ENCODE measurements at regions not wholly inside any gene's neighbourhood (a gene's known extent, or its start where the extent isn't known, plus 50 kb on each side); places are given as distances from the start of the nearest gene placed in this dataset.

GRCh38 chr4:159922119-159922518 lies 819.2 kb downstream of the RAPGEF2 start (continued):
- TF ChIP-seq, protein P1, sequence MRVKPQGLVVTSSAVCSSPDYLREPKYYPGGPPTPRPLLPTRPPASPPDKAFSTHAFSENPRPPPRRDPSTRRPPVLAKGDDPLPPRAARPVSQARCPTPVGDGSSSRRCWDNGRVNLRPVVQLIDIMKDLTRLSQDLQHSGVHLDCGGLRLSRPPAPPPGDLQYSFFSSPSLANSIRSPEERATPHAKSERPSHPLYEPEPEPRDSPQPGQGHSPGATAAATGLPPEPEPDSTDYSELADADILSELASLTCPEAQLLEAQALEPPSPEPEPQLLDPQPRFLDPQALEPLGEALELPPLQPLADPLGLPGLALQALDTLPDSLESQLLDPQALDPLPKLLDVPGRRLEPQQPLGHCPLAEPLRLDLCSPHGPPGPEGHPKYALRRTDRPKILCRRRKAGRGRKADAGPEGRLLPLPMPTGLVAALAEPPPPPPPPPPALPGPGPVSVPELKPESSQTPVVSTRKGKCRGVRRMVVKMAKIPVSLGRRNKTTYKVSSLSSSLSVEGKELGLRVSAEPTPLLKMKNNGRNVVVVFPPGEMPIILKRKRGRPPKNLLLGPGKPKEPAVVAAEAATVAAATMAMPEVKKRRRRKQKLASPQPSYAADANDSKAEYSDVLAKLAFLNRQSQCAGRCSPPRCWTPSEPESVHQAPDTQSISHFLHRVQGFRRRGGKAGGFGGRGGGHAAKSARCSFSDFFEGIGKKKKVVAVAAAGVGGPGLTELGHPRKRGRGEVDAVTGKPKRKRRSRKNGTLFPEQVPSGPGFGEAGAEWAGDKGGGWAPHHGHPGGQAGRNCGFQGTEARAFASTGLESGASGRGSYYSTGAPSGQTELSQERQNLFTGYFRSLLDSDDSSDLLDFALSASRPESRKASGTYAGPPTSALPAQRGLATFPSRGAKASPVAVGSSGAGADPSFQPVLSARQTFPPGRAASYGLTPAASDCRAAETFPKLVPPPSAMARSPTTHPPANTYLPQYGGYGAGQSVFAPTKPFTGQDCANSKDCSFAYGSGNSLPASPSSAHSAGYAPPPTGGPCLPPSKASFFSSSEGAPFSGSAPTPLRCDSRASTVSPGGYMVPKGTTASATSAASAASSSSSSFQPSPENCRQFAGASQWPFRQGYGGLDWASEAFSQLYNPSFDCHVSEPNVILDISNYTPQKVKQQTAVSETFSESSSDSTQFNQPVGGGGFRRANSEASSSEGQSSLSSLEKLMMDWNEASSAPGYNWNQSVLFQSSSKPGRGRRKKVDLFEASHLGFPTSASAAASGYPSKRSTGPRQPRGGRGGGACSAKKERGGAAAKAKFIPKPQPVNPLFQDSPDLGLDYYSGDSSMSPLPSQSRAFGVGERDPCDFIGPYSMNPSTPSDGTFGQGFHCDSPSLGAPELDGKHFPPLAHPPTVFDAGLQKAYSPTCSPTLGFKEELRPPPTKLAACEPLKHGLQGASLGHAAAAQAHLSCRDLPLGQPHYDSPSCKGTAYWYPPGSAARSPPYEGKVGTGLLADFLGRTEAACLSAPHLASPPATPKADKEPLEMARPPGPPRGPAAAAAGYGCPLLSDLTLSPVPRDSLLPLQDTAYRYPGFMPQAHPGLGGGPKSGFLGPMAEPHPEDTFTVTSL (CRISPR knock-in tag; IDR thresholded peaks at IDR 0.05; ENCODE audit: borderline replicate concordance) = no peak
- TF ChIP-seq, protein P2, sequence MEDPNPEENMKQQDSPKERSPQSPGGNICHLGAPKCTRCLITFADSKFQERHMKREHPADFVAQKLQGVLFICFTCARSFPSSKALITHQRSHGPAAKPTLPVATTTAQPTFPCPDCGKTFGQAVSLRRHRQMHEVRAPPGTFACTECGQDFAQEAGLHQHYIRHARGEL (CRISPR knock-in tag; IDR thresholded peaks at IDR 0.05) = no peak
- no peak for TF ChIP-seq SYNCRIP (IDR thresholded peaks at IDR 0.05; ENCODE audit: insufficient read depth, low read depth, low read length)
- no peak for TF ChIP-seq PAX8 (CRISPR knock-in tag; IDR thresholded peaks at IDR 0.05; ENCODE audit: borderline replicate concordance)
- no peak for TF ChIP-seq ZNF441 (CRISPR knock-in tag; IDR thresholded peaks at IDR 0.05; ENCODE audit: borderline replicate concordance)
- TF ChIP-seq SOX5 (CRISPR knock-in tag; IDR thresholded peaks at IDR 0.05; ENCODE audit: borderline replicate concordance) = no peak
- TF ChIP-seq RXRB (CRISPR knock-in tag; IDR thresholded peaks at IDR 0.05; ENCODE audit: borderline replicate concordance) = no peak
- no peak for TF ChIP-seq IKZF1 (IDR thresholded peaks at IDR 0.05)
- TF ChIP-seq ARID2 (CRISPR knock-in tag; IDR thresholded peaks at IDR 0.05; ENCODE audit: borderline replicate concordance) = no peak
- TF ChIP-seq ZNF879 (CRISPR knock-in tag; IDR thresholded peaks at IDR 0.05) = no peak
- TF ChIP-seq HIVEP1 (CRISPR knock-in tag; IDR thresholded peaks at IDR 0.05) = no peak
- TF ChIP-seq, protein P3, sequence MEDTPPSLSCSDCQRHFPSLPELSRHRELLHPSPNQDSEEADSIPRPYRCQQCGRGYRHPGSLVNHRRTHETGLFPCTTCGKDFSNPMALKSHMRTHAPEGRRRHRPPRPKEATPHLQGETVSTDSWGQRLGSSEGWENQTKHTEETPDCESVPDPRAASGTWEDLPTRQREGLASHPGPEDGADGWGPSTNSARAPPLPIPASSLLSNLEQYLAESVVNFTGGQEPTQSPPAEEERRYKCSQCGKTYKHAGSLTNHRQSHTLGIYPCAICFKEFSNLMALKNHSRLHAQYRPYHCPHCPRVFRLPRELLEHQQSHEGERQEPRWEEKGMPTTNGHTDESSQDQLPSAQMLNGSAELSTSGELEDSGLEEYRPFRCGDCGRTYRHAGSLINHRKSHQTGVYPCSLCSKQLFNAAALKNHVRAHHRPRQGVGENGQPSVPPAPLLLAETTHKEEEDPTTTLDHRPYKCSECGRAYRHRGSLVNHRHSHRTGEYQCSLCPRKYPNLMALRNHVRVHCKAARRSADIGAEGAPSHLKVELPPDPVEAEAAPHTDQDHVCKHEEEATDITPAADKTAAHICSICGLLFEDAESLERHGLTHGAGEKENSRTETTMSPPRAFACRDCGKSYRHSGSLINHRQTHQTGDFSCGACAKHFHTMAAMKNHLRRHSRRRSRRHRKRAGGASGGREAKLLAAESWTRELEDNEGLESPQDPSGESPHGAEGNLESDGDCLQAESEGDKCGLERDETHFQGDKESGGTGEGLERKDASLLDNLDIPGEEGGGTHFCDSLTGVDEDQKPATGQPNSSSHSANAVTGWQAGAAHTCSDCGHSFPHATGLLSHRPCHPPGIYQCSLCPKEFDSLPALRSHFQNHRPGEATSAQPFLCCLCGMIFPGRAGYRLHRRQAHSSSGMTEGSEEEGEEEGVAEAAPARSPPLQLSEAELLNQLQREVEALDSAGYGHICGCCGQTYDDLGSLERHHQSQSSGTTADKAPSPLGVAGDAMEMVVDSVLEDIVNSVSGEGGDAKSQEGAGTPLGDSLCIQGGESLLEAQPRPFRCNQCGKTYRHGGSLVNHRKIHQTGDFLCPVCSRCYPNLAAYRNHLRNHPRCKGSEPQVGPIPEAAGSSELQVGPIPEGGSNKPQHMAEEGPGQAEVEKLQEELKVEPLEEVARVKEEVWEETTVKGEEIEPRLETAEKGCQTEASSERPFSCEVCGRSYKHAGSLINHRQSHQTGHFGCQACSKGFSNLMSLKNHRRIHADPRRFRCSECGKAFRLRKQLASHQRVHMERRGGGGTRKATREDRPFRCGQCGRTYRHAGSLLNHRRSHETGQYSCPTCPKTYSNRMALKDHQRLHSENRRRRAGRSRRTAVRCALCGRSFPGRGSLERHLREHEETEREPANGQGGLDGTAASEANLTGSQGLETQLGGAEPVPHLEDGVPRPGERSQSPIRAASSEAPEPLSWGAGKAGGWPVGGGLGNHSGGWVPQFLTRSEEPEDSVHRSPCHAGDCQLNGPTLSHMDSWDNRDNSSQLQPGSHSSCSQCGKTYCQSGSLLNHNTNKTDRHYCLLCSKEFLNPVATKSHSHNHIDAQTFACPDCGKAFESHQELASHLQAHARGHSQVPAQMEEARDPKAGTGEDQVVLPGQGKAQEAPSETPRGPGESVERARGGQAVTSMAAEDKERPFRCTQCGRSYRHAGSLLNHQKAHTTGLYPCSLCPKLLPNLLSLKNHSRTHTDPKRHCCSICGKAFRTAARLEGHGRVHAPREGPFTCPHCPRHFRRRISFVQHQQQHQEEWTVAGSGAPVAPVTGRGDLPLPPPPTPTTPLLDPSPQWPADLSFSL (CRISPR knock-in tag; IDR thresholded peaks at IDR 0.05) = no peak
